Upper lobe of left lung (tissue), 4 donors: ENCODE measurements at regions not wholly inside any gene's neighbourhood (a gene's known extent, or its start where the extent isn't known, plus 50 kb on each side); places are given as distances from the start of the nearest gene placed in this dataset.

Experiments used
- POLR2AphosphoS5 ChIP-seq, 2 donors: sonication (generic); formaldehyde crosslinking; IDR thresholded peaks; one replicate each; pipeline ENCODE4 v1.5.1; 2017; ENCODE audit warnings: antibody characterized with exemption in 2 of 2
- TF ChIP-seq, protein P1 (sequence below), 6 experiments: fragments of 450-650 bp in 4 of 6; fragments of 200-600 bp in 2 of 6; sonication (generic) in 2 of 6; IDR thresholded peaks; one replicate each; pipeline ENCODE4 v1.5.1; 2016 to 2019; ENCODE audit warnings: antibody characterized with exemption in 6 of 6

DNA sequence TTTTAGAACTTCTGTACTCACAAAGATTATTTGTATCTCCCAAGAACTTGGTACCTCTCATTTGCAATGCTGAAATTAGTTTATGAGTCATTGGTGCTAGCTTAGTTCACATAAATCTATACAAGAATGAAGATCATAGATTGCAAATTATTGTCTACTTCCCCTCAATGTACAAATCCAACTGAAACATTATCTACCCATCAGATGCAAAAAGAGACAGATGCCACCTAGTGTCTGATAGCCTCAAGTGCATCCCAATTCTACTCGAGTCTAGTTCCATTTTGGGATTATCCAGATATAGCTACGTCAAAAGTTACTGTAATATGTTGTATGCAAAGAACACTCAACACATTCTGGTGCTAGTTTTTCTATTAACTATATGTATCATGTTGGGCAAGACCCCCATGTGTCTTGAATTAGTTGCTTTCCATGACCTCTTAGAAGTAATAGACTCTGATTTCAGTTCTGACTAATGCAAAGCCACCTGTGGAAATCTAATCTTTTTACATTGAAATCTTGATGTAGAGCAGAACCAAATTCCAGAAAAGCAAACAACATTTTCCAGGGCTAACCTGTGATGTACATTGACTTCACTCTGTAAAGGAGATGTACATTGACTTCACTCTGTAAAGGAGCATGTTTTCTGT, 210.0 kb downstream of the RBM43 start:
- TF ChIP-seq, protein P1, sequence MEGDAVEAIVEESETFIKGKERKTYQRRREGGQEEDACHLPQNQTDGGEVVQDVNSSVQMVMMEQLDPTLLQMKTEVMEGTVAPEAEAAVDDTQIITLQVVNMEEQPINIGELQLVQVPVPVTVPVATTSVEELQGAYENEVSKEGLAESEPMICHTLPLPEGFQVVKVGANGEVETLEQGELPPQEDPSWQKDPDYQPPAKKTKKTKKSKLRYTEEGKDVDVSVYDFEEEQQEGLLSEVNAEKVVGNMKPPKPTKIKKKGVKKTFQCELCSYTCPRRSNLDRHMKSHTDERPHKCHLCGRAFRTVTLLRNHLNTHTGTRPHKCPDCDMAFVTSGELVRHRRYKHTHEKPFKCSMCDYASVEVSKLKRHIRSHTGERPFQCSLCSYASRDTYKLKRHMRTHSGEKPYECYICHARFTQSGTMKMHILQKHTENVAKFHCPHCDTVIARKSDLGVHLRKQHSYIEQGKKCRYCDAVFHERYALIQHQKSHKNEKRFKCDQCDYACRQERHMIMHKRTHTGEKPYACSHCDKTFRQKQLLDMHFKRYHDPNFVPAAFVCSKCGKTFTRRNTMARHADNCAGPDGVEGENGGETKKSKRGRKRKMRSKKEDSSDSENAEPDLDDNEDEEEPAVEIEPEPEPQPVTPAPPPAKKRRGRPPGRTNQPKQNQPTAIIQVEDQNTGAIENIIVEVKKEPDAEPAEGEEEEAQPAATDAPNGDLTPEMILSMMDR (IDR thresholded peaks at IDR 0.05): peak; percentile 47 to 81 (median 68)
- no peak for TF ChIP-seq POLR2AphosphoS5 (IDR thresholded peaks at IDR 0.05)
